HG02610 (cell line): ENCODE measurements at regions not wholly inside any gene's neighbourhood (a gene's known extent, or its start where the extent isn't known, plus 50 kb on each side); places are given as distances from the start of the nearest gene placed in this dataset.

Experiments
- ATAC-seq: cut with Tn5 transposase; IDR thresholded peaks from one replicate; pipeline ENCODE4 v1.9.1; 2021; ENCODE audit warnings: mild to moderate bottlenecking, moderate library complexity; ENCODE audit not compliant: unreplicated experiment

DNA sequence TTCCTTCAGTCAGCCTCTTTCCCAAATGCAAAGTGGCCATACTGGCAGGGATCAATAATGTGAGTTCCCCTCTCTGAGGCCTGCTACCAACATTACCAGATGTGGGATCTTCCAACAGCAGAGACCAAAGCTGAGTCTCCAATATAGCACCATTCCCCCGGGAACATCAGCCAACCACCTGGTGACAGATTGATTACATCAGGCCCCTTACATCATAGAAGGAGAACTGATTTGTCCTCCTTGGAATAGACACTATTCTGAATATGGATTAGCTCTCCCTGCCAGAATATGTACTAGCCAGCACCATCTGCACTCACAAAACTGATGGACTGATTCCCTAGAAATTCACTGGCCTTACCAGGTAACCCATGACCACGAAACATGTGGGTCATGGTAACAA lies 61.9 kb upstream of the CARMIL1 start:
- ATAC-seq: no peak

DNA sequence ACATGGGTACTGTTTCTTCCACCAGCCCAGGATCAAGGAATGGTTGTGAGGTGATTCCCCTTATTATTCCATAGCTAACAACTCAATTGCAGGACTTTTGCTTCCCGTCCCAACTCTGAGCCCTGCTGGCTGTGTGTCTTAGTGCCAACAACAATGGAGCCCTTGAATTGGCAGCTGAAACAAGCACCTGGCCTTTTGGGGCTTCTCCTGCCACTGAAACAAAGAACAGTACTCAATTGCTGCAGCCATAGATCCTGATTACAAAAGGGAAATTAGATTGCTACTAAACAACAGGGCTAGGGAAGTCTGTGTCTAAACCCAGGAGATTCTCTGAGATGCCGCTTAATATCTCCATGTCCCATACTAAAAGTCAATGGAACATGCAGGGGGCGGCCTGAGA lies 61.3 kb upstream of the CARMIL1 start:
- ATAC-seq: no peak

DNA sequence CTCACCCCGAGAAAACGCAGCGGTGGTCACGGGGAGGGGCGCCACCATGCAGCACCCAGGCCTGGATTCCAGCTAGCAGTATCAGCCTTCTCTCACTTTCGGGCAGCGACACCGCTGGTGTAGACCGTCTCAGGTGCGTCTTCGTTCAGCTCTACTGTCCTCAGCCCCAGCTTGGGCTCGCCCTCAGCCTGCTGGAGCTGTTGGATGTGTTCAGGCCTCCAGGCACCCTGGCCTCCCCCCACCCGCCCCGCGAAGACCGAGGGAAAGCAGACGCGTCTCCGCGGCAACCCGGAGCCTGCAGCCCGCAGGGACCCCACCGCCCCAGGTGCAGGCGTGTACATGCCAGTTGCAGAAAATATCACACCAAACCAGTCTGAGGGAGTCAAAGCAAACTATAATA lies 60.8 kb upstream of the CARMIL1 start:
- no peak for ATAC-seq

DNA sequence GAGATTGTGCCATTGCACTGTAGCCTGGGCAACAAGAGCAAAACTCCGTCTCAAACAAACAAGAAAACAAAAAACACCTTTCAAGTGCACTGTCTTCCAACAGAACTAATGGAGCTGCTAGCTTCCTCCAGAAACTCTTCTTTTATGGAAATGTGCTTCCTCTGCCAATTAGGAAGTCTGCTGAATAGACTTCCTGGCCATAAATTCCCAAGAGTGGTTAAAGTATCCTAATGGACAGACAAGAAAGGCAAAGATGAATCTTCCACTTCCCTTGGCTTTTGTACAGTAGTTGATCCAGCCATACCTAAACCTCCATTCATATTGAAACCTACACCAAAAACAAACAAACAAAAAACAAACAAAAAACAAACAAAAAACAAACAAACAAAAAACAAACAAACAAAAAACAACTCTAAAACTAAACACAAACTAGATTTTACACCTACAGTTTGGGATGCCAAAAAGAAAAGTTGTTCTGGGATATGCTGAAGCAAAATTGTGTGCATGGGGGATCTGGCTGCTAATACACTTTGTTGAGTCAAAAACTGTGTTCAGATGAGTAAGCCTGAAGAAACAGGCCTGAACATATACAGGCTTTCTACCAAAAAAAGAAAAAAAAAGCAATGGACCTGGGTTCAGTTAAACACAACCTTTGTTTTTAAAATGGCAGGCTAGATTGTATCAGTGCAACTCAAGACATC lies 59.8 kb upstream of the CARMIL1 start:
- no peak for ATAC-seq

DNA sequence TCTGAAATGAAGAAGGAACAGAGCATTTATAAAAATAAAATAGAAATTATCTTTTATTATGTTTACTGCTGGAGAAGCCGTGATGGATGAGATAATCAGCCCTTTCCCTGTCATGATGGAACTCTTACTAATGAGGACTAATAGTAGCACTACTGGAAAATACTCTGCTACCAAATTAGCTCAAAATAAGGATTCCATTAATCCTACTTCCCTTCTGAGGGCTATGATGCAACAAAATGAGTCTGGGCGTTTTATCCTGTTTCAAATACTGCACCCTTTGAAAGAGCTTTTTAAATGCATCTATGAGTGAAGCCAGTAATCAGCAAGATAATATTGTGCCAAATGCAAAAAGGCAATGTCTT lies 59.3 kb upstream of the CARMIL1 start:
- ATAC-seq: no peak

DNA sequence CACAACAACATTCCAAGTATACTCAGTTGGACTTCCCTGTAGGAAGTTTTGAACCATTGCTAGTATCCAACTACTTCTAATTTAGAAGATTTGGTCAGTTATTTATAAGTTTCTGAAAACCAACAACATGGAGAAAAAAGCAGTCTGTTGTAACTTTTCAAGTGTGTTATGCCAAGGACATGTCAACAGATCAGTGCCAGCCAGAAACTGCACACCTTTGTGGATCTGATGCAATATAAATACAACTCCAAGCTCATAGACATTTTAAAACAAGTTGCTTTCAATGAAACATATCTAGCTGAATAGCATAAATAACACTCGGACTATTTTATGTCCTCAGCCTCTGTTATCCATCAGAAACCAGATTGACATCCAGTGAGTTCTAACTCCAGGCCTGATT lies 58.3 kb upstream of the CARMIL1 start:
- no peak for ATAC-seq

DNA sequence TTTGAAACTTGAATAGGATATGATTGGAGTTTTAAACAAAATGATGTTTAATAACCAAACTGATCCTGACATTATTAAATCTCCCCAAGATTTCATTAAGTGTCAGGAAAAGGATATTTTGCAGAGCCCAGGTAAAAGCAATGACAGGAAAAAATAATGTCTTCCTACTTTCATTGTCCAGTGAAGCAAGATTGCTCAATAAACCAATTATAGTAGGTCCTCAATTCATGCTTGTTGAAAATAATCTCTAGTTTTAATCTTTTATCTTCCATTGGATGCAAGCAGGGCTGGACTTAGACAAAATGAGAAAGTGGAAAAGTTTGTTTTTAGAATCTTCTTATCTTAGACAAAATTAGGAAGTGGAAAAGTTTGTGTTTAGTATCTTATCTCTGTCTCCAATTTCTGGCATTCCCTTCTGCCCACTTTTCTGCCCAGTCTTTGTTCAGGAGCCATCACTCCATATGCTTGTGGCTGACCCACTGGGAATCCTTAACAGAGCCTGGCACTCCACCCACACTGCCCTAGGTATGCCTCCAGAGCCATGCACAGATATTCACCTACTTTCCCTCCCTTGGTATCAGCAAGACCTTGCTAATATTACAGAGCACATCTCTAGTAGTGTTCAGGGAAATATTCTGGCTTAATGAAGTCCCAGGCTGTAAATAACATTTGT lies 57.0 kb upstream of the CARMIL1 start:
- ATAC-seq: no peak

DNA sequence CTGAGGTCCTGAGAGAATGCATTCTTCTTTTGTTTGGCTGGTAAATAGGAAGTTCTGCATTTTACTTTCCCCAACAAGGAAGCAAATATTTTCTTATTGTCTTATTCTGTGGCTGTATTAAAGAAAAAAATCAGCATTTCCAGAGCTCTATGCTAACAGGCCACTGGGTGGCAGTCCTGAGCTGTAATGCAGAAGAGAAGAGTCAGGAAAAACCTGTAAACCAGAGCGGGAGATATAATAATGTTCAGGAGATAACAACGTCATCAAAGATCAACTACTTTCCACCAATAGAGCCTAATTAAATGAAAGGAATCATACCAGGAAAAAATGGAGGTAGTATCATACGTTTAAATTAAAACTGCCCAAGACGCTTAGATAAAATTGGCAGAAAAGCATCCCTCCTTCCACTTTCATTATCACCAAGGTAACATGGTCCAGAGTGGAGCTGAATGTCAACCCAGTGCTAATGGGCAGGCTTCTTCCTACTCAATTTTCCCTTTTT lies 55.6 kb upstream of the CARMIL1 start:
- no peak for ATAC-seq

DNA sequence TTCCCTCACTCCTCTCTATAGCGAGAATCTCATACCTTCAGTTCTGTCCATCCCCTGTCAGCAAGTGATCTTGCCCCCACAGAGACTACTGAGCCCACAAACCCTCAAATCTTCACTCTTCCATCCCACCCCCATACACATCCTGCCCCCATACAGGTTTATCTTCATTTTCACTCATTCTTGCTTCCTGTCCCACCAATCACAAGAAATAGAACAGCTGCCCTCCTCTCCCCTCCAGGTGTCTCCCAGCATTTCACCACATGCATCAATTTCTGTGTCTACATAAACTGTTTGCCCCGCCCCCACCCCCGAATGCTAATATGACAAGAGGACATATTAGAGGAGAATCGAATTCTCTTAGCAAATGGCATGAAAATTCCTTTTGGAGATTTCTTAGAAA lies 54.9 kb upstream of the CARMIL1 start:
- ATAC-seq: no peak

DNA sequence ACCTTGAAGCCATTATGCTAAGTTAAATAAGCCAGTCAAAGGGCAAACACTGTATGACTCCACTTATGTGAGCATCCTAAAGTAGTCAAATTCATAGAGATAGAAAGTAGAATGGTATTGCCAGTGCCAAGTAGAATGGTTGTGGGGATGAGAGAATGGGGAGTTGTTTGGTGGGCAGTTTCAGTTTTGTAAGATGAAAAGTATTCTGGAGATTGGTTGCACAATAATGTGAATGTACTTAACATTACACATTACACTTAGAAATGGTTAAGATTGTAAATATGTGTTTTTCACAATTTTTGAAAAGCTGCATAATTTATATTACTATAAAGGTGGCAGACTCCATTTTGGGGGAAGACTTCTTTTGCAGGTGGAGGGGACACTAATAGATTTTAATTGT lies 51.3 kb upstream of the CARMIL1 start:
- ATAC-seq: no peak
